HCT116 (cell line): ENCODE measurements at regions not wholly inside any gene's neighbourhood (a gene's known extent, or its start where the extent isn't known, plus 50 kb on each side); places are given as distances from the start of the nearest gene placed in this dataset.

Experiments
- ATAC-seq: fragments of 200-7000 bp; cut with Tn5 transposase; 2 replicates; pipeline ENCODE4 v1.9.1; 2020; ENCODE audit warnings: mild to moderate bottlenecking, moderate library complexity
- BruUV-seq: library from RNA; stranded (reverse); fragments of 400-500 nt; replicated peaks from 2 replicates; lab custom pipeline; 2021; lab: Mats Ljungman, UMichigan
- CTCF ChIA-PET: fragments of 300-600 bp; sonication (Branson Sonifier 250); formaldehyde crosslinking; loops from one replicate; lab custom pipeline; 2021; ENCODE audit warnings: antibody characterized with exemption; lab: Charles Lee
- POLR2A ChIA-PET: fragments of 300-600, 350-600 bp; sonication (Branson Sonifier 250); formaldehyde crosslinking; loops from one replicate; lab custom pipeline; 2021; ENCODE audit warnings: antibody characterized with exemption; lab: Charles Lee
- RAD21 ChIA-PET, 2 experiments: fragments of 300-600 bp; sonication (Branson Sonifier 250); formaldehyde crosslinking; loops; one replicate each; lab custom pipeline; 2023; ENCODE audit warnings: low total read pairs in 2 of 2; ENCODE audit not compliant: uncharacterized antibody in 2 of 2, unreplicated experiment in 2 of 2, low non-redundant PET in 1 of 2; lab: Charles Lee
- DNase-seq: peaks from one replicate; pipeline ENCODE4 v3.0.0-alpha.2; 2010; ENCODE audit warnings: low read depth, low spot score
- H2AFZ ChIP-seq: fragments of 200-600 bp; shearing (Covaris generic), sonication (generic); 2 replicates; pipeline ENCODE4 v1.6.1; 2017; ENCODE audit warnings: low read depth, mixed run types, mixed read lengths, antibody characterized with exemption, low read length; ENCODE audit not compliant: poor library complexity, severe bottlenecking
- H3K27ac ChIP-seq: 2 replicates; pipeline ENCODE4 v1.5.1; 2012; ENCODE audit warnings: low read depth, low read length
- H3K27me3 ChIP-seq: fragments of 200-600 bp; sonication (generic); 2 replicates; pipeline ENCODE4 v1.6.1; 2016; ENCODE audit warnings: mixed run types, low read length, mixed read lengths; ENCODE audit not compliant: insufficient read depth
- H3K36me3 ChIP-seq, 2 experiments: fragments of 200-500 bp in 1 of 2; fragments of 200-600 bp in 1 of 2; sonication (Bioruptor generic) in 1 of 2; sonication (generic) in 1 of 2; 2 replicates each; pipeline versions ENCODE4 v1.5.1 to v1.6.1; 2014 to 2016; ENCODE audit warnings: low read length in 2 of 2, inconsistent platforms in 1 of 2, mixed read lengths in 1 of 2, mixed run types in 1 of 2; ENCODE audit not compliant: insufficient read depth in 2 of 2, control insufficient read depth in 1 of 2
- H3K4me1 ChIP-seq, 2 experiments: fragments of 200-600 bp in 1 of 2; sonication (generic) in 1 of 2; 2 replicates each; pipeline versions ENCODE4 v1.5.1 to v1.6.1; 2012 to 2017; ENCODE audit warnings: low read length in 2 of 2, inconsistent platforms in 1 of 2, mild to moderate bottlenecking in 1 of 2, mixed read lengths in 1 of 2, mixed run types in 1 of 2, moderate library complexity in 1 of 2; ENCODE audit not compliant: insufficient read depth in 2 of 2, control insufficient read depth in 1 of 2
- H3K4me2 ChIP-seq: fragments of 200-600 bp; sonication (generic); 2 replicates; pipeline ENCODE4 v1.6.1; 2017; ENCODE audit warnings: mixed run types, low read length, mixed read lengths
- H3K4me3 ChIP-seq, 2 experiments: fragments of 200-600 bp in 1 of 2; sonication (generic) in 1 of 2; replicated peaks in 1 of 2; 2 replicates each; pipeline ENCODE4 v1.5.1; 2011 to 2016; ENCODE audit warnings: low read length in 2 of 2, control low read depth in 1 of 2, low read depth in 1 of 2, mild to moderate bottlenecking in 1 of 2, mixed read lengths in 1 of 2, mixed run types in 1 of 2
- H3K79me2 ChIP-seq: fragments of 200-600 bp; sonication (generic); 2 replicates; pipeline ENCODE4 v1.6.1; 2017; ENCODE audit warnings: mild to moderate bottlenecking, mixed run types, low read length, moderate library complexity, mixed read lengths; ENCODE audit not compliant: insufficient read depth
- H3K9ac ChIP-seq: fragments of 200-600 bp; sonication (generic); 2 replicates; pipeline ENCODE4 v1.6.1; 2016; ENCODE audit warnings: low read length, mixed read lengths
- H3K9me2 ChIP-seq: fragments of 200-600 bp; sonication (generic), shearing (Covaris generic); 2 replicates; pipeline ENCODE4 v1.6.1; 2017; ENCODE audit warnings: mixed run types, mild to moderate bottlenecking, moderate library complexity; ENCODE audit not compliant: insufficient read depth
- H3K9me3 ChIP-seq, 2 experiments: fragments of 200-500 bp in 1 of 2; fragments of 200-600 bp in 1 of 2; sonication (Bioruptor generic) in 1 of 2; sonication (generic) in 1 of 2; 2 replicates each; pipeline ENCODE4 v1.6.1; 2014 to 2017; ENCODE audit warnings: low read length in 2 of 2, mixed read lengths in 2 of 2, inconsistent platforms in 1 of 2, low read depth in 1 of 2, mild to moderate bottlenecking in 1 of 2, mixed run types in 1 of 2, moderate library complexity in 1 of 2; ENCODE audit not compliant: control insufficient read depth in 1 of 2, insufficient read depth in 1 of 2
- H4K20me1 ChIP-seq: fragments of 200-600 bp; sonication (generic), shearing (Covaris generic); 2 replicates; pipeline ENCODE4 v1.6.1; 2017; ENCODE audit warnings: mixed run types, mild to moderate bottlenecking, moderate library complexity; ENCODE audit not compliant: insufficient read depth
- CBX3 ChIP-seq: IDR thresholded peaks from 2 replicates; pipeline ENCODE4 v1.6.1; 2012; ENCODE audit warnings: low read depth
- CEBPB ChIP-seq: IDR thresholded peaks from 2 replicates; pipeline ENCODE4 v1.6.1; 2012; ENCODE audit warnings: low read depth
- CTCF ChIP-seq, 3 experiments: fragments of 200-600 bp in 1 of 3; sonication (generic) in 1 of 3; IDR thresholded peaks in 2 of 3; conservative IDR thresholded peaks in 1 of 3; 2 replicates each; pipeline ENCODE4 v1.5.1; 2012 to 2017; ENCODE audit warnings: low read depth in 2 of 3, low read length in 2 of 3, antibody characterized with exemption in 1 of 3, borderline replicate concordance in 1 of 3, control low read depth in 1 of 3, mild to moderate bottlenecking in 1 of 3, mixed read lengths in 1 of 3, mixed run types in 1 of 3, moderate library complexity in 1 of 3; ENCODE audit not compliant: insufficient read depth in 1 of 3
- EGR1 ChIP-seq: IDR thresholded peaks from 2 replicates; pipeline ENCODE4 v1.6.1; 2012; ENCODE audit warnings: low read depth
- EZH2 ChIP-seq: fragments of 200-600 bp; sonication (generic); IDR thresholded peaks from 2 replicates; pipeline ENCODE4 v1.6.1; 2017; ENCODE audit warnings: antibody characterized with exemption, mixed run types
- EZH2phosphoT487 ChIP-seq: fragments of 200-600 bp; IDR thresholded peaks from 2 replicates; pipeline ENCODE4 v1.6.1; 2018; ENCODE audit warnings: antibody characterized with exemption, borderline replicate concordance
- JUND ChIP-seq: IDR thresholded peaks from 2 replicates; pipeline ENCODE4 v1.6.1; 2012
- POLR2A ChIP-seq: IDR thresholded peaks from 2 replicates; pipeline ENCODE4 v1.7.0; 2011; ENCODE audit warnings: borderline replicate concordance; ENCODE audit not compliant: insufficient read depth, insufficient read length; ENCODE audit errors: extremely low read depth
- POLR2AphosphoS5 ChIP-seq: IDR thresholded peaks from 2 replicates; pipeline ENCODE4 v1.6.1; 2011; ENCODE audit warnings: mild to moderate bottlenecking, low read depth, low read length, moderate library complexity
- RAD21 ChIP-seq: IDR thresholded peaks from 2 replicates; pipeline ENCODE4 v1.6.1; 2012; ENCODE audit warnings: low read depth, mild to moderate bottlenecking
- SP1 ChIP-seq: IDR thresholded peaks from 2 replicates; pipeline ENCODE4 v1.6.1; 2012; ENCODE audit warnings: low read depth
- intact Hi-C: fragments of 100-400 bp; cut with micrococcal nuclease; formaldehyde crosslinking; loops from 2 replicates; pipeline ENCODE4 v1.10.0; 2022

GRCh38 chr1:101308935-101309333 lies 72.1 kb downstream of the S1PR1 start (continued):
- TF ChIP-seq POLR2A, result no peak
- TF ChIP-seq SP1, result no peak
- no peak for TF ChIP-seq CBX3
- no peak for TF ChIP-seq CTCF (IDR thresholded peaks at IDR 0.05 in 2 of 3, conservative IDR thresholded peaks at IDR 0.05 in 1 of 3; ENCODE audit: borderline replicate concordance in 1 of 3, insufficient read depth in 1 of 3, low read depth in 2 of 3, low read length in 2 of 3)
- TF ChIP-seq EZH2phosphoT487, result no peak
- TF ChIP-seq CEBPB, result no peak
- no peak for TF ChIP-seq POLR2AphosphoS5
- TF ChIP-seq JUND, result no peak
- no peak for TF ChIP-seq EGR1

GRCh38 chr1:101309334-101310311 lies 72.8 kb downstream of the S1PR1 start:
- DNase-seq, result no peak
- no peaks in the 10 kb centered on the region for H4K20me1 ChIP-seq
- TF ChIP-seq RAD21 (peak; percentile 76), CTCF (IDR thresholded peaks at IDR 0.05 in 2 of 3, conservative IDR thresholded peaks at IDR 0.05 in 1 of 3; ENCODE audit: borderline replicate concordance in 1 of 3, insufficient read depth in 1 of 3, low read depth in 2 of 3, low read length in 2 of 3) (peak; percentile 49 to 85 (median 82); a peak in 5 of 6 replicates), EZH2 (no peak)
- TF ChIP-seq, all 23 proteins: peak for 2
- ChIA-PET CTCF (interaction anchor here (0.6 to 3.1 kb wide), 19 partner anchors 9 to 1661 kb away, joined by 3 to 57 read pairs (median 5); no protein-coding TSS in a partner anchor), RAD21 (interaction anchor here (0.7 to 1.4 kb wide), 6 partner anchors 21 to 129 kb away, joined by 4 to 8 read pairs (median 6); no protein-coding TSS in a partner anchor), POLR2A (interaction anchor here (1.1 kb wide), 1 partner anchor 101 kb away, joined by 3 read pairs; no protein-coding TSS in a partner anchor)
- Histone ChIP-seq H3K4me1 (no peaks in the 10 kb centered on the region), H3K79me2 (no peaks in the 10 kb centered on the region), H3K36me3 (no peaks in the 10 kb centered on the region), H3K27me3 (peaks cover 23% of the 10 kb centered on the region), H3K9me2 (no peaks in the 10 kb centered on the region), H2AFZ (peak overlapping the region; percentile 8), H3K27ac (no peak overlapping the region), H3K4me3 (no peak overlapping the region), H3K9ac (no peak overlapping the region), H3K9me3 (no peaks in the 10 kb centered on the region), H3K4me2 (no peak overlapping the region; the same call in 1 of the 2 replicates)
- no TSS peak for BruUV-seq
- peak; percentile 83 for ATAC-seq
- intact Hi-C loops, result loop anchor here (1.0 kb wide), 2 partner anchors 48 to 129 kb away; no protein-coding TSS in a partner anchor
